SHP77 treated with DMSO at 0.1 percent for 48 hours (cell line): ENCODE measurements at regions not wholly inside any gene's neighbourhood (a gene's known extent, or its start where the extent isn't known, plus 50 kb on each side); places are given as distances from the start of the nearest gene placed in this dataset.
"Not testable (repeated sequence)": the region's sequence is repeated elsewhere in the genome, so short reads cannot be mapped to it uniquely, and the experiment has no call there.

ENCODE experiments used
- DNase-seq: peaks from one replicate; lab custom pipeline; 2025; lab: John Stamatoyannopoulos, UW

- no peak for DNase-seq
Measured at GRCh38 chr6:101013612-101014195, 132.6 kb upstream of the ASCC3 start.

GRCh38 chr6:101015541-101015940 lies 134.4 kb upstream of the ASCC3 start:
- DNase-seq, result no peak

- no peak for DNase-seq
Measured at GRCh38 chr6:101016163-101016562, 135.0 kb upstream of the ASCC3 start.

- DNase-seq, result no peak
Measured at GRCh38 chr6:101018157-101018556, 137.0 kb upstream of the ASCC3 start.

GRCh38 chr6:101021504-101021903 lies 140.4 kb upstream of the ASCC3 start:
- DNase-seq, result no peak

- DNase-seq, result no peak
Measured at GRCh38 chr6:101042966-101043365, 161.8 kb upstream of the ASCC3 start.

GRCh38 chr6:101058296-101058695 lies 177.2 kb upstream of the ASCC3 start:
- DNase-seq, result no peak

- no peak for DNase-seq
Measured at GRCh38 chr6:101066481-101066880, 185.4 kb upstream of the ASCC3 start.

- no peak for DNase-seq
Measured at GRCh38 chr6:101069191-101069795, 188.2 kb upstream of the ASCC3 start.

- no peak for DNase-seq
Measured at GRCh38 chr6:101070044-101070608, 189.0 kb upstream of the ASCC3 start.

GRCh38 chr6:101077344-101077743 lies 196.2 kb upstream of the ASCC3 start:
- no peak for DNase-seq

GRCh38 chr6:101079696-101080270 lies 198.7 kb upstream of the ASCC3 start:
- DNase-seq, result no peak

GRCh38 chr6:101080597-101080996 lies 199.5 kb upstream of the ASCC3 start:
- no peak for DNase-seq

GRCh38 chr6:101083533-101084175 lies 202.5 kb upstream of the ASCC3 start:
- DNase-seq, result no peak

GRCh38 chr6:101085327-101085726 lies 204.2 kb upstream of the ASCC3 start:
- DNase-seq, result no peak

GRCh38 chr6:101086473-101086872 lies 205.3 kb upstream of the ASCC3 start:
- DNase-seq, result no peak

GRCh38 chr6:101088594-101088993 lies 207.5 kb upstream of the ASCC3 start:
- DNase-seq, result no peak

GRCh38 chr6:101089640-101090039 lies 208.5 kb upstream of the ASCC3 start:
- DNase-seq, result no peak

GRCh38 chr6:101090281-101090680 lies 209.2 kb upstream of the ASCC3 start:
- no peak for DNase-seq

- DNase-seq, result not testable (repeated sequence)
Measured at GRCh38 chr6:101098605-101099004, 217.5 kb upstream of the ASCC3 start.

GRCh38 chr6:101102702-101103101 lies 221.6 kb upstream of the ASCC3 start:
- no peak for DNase-seq

GRCh38 chr6:101108286-101108685 lies 227.2 kb upstream of the ASCC3 start:
- DNase-seq, result no peak

- DNase-seq, result no peak
Measured at GRCh38 chr6:101110814-101111213, 229.7 kb upstream of the ASCC3 start.
